NCI-H1694 treated with DMSO at 0.1 percent for 48 hours (cell line): ENCODE measurements at regions not wholly inside any gene's neighbourhood (a gene's known extent, or its start where the extent isn't known, plus 50 kb on each side); places are given as distances from the start of the nearest gene placed in this dataset.
"Not testable (repeated sequence)": the region's sequence is repeated elsewhere in the genome, so short reads cannot be mapped to it uniquely, and the experiment has no call there.

Experiments
- DNase-seq: peaks from one replicate; lab custom pipeline; 2025; lab: John Stamatoyannopoulos, UW

DNA sequence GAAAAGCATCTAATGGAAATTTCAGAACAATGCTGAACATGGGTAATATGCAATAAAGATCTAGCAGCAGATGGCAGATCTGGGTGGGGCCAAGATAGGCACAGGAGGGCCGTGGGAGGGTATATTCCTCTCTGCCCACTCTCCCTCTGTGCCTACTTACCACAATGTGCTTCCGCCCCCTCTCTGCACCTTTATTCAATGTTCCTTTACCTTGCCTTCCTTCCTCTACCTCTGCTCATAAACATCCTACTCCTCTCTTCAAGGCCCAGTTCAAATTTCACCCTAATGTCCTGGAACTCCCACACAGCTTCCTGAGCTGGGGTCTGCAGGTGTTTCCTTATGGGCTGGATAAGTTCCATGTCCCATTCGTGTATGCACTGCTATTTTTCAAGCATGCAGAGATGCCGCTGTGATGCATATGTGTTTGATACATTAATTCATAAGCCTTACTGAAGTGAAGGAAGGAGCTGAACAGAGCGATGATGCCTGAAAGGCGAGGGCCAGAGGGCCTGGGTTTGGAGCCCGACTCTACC is 65.6 kb upstream of the EDEM3 start:
- DNase-seq = no peak

- no peak for DNase-seq
Measured at GRCh38 chr1:184818646-184819045, 64.0 kb upstream of the EDEM3 start.

DNA sequence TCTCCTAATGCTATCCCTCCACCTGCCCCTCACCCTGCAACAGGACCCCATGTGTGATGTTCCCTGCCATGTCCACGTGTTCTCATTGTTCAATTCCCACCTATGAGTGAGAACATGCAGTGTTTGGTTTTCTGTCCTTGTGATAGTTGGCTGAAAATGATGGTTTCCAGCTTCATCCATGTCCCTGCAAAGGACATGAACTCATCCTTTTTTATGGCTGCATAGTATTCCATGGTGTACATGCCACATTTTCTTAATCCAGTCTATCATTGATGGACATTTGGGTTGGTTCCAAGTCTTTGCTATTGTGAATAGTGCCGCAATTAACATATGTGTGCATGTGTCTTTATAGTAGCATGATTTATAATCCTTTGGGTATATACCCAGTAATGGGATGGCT is 62.3 kb upstream of the EDEM3 start:
- not testable (repeated sequence) for DNase-seq

DNA sequence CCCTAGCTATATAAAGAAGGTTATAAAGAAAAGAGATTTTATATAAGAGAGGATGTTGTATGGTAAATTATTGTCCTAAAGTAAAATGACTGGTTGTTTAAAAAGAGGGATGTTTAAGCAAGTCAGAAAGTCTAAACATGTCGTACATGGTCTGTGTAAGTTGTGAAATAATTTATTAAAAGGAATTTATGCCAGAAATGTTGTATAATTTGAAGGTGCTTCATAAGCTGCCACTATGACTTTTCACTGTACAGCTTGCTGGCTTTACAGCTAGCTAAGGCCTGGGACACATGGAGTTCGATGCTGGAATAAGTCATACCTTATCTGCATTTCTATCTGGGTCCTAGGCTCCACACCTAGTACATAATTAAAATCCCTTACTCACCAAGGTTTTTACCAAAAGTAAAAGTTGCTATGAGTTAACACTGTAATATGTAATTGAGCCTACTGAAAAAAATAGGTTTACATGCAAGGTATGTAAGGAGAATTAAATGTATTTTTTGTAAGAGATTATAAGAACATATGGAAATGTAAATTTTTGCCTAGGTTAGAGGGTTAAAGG is 59.0 kb upstream of the EDEM3 start:
- peak; percentile 2 for DNase-seq

GRCh38 chr1:184811439-184812111 is 56.9 kb upstream of the EDEM3 start:
- DNase-seq = no peak

GRCh38 chr1:184810735-184811343 is 56.2 kb upstream of the EDEM3 start:
- DNase-seq = no peak

DNA sequence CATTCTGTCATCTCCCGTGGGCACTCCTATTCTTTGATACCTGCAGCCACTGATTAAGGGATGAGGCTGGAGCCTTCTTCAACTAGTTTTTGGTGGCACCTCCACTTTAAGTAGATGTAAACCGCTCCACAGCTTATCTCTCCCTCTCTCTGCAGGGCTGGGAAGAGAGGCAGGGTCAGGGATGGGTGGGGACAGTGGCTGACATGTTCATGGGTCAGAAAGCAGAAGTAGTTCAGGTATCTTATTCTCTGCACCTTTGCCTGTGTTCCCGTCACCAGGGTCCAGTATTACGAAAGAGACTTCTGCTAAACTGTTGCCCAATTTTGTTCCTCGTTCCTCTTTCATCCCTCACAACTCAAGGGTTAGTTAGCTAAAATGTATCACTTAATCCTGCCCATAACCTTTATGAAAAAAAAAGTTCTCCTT is 51.7 kb upstream of the EDEM3 start:
- peak; percentile 14 for DNase-seq

DNA sequence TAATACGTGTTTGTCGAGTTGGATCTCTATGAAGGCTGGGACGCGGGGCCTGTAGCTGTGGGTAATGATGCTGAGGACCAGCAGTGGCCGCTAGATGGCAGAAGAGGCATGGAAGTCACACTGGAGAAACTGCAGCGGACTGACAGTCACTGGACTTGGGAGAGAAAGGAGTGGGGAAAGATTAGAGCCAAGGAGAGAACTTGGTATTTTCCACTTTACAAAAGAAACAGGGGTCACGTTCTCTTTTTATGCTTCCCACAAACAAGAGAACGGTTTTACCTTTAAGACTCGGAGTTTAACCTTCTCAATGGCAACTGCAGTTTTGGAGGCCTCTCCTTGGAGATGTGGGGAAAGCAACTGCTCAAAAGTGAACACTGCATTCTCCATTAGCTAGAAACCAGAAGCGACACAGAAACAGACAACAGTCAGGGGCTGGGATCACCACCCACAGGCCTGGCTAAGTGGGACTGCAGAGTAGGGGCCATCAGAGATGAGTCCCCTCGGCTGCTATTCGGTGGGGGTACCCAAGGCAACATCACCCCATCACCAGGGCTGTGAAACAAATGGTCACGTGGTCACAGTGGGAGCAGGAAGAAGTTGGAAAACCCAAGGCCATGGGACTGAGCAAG is 51.1 kb upstream of the EDEM3 start:
- DNase-seq = peak; percentile 86
